Natural killer cell treated with Interleukin-12 subunit alpha and Interleukin-12 subunit beta and Interleukin-15 and Interleukin-18, amount 100 ng/mL, for 72 hours (primary cell): ENCODE measurements at regions not wholly inside any gene's neighbourhood (a gene's known extent, or its start where the extent isn't known, plus 50 kb on each side); places are given as distances from the start of the nearest gene placed in this dataset.
"Not testable (repeated sequence)": the region's sequence is repeated elsewhere in the genome, so short reads cannot be mapped to it uniquely, and the experiment has no call there.

Experiments
- ATAC-seq, 2 donors: fragments of 150-1000 bp; cut with Tn5 transposase in 1 of 2; sonication (Bioruptor Pico), chemical (Tn5 transposase) in 1 of 2; 2 replicates each; pipeline ENCODE4 v1.10.0; 2021
- DNase-seq: peaks from one replicate; pipeline ENCODE4 v3.0.0; 2022; ENCODE audit warnings: low spot score
- H3K27ac Mint-ChIP-seq, 2 donors: 1 replicate in 1 of 2; 2 replicates in 1 of 2; pipeline ENCODE4 v1.8.0; 2022; ENCODE audit warnings: mixed read lengths in 2 of 2, mild to moderate bottlenecking in 1 of 2, moderate library complexity in 1 of 2
- H3K27me3 Mint-ChIP-seq, 2 donors: 1 replicate in 1 of 2; 2 replicates in 1 of 2; pipeline ENCODE4 v1.8.0; 2022; ENCODE audit warnings: mixed read lengths in 2 of 2
- H3K36me3 Mint-ChIP-seq: one replicate; pipeline ENCODE4 v1.8.0; 2022; ENCODE audit warnings: mixed read lengths
- H3K4me1 Mint-ChIP-seq, 2 donors: 1 replicate in 1 of 2; 2 replicates in 1 of 2; pipeline ENCODE4 v1.8.0; 2022; ENCODE audit warnings: low read depth in 2 of 2, mixed read lengths in 2 of 2, mild to moderate bottlenecking in 1 of 2
- H3K4me3 Mint-ChIP-seq: one replicate; pipeline ENCODE4 v1.8.0; 2022; ENCODE audit warnings: mixed read lengths
- H3K9me3 Mint-ChIP-seq: 2 replicates; pipeline ENCODE4 v1.8.0; 2022; ENCODE audit warnings: mixed read lengths

GRCh38 chr16:52350031-52350642, 196.8 kb downstream of the TOX3 start:
- no peak for DNase-seq
- ATAC-seq: no peak
- H3K9me3 Mint-ChIP-seq: peaks cover 2% of the 10 kb centered on the region
- no peaks in the 10 kb centered on the region for H3K4me1 Mint-ChIP-seq
- no peak overlapping the region for H3K27ac Mint-ChIP-seq
- H3K36me3 Mint-ChIP-seq: no peaks in the 10 kb centered on the region
- no peaks in the 10 kb centered on the region for H3K27me3 Mint-ChIP-seq
- H3K4me3 Mint-ChIP-seq: no peak overlapping the region

GRCh38 chr16:52346709-52347108, 200.2 kb downstream of the TOX3 start:
- Mint-ChIP-seq H3K9me3 (peaks cover 2% of the 10 kb centered on the region), H3K4me1 (no peaks in the 10 kb centered on the region), H3K4me3 (no peak overlapping the region), H3K27me3 (no peaks in the 10 kb centered on the region), H3K36me3 (no peaks in the 10 kb centered on the region), H3K27ac (no peak overlapping the region)
- ATAC-seq (no peak), DNase-seq (no peak)

- DNase-seq, H3K27ac Mint-ChIP-seq, H3K4me3 Mint-ChIP-seq, H3K27me3 Mint-ChIP-seq, H3K36me3 Mint-ChIP-seq, H3K4me1 Mint-ChIP-seq, ATAC-seq: not testable (repeated sequence)
- peaks cover 22% of the 10 kb centered on the region for H3K9me3 Mint-ChIP-seq
These were observed 213.3 kb downstream of the TOX3 start for GRCh38 chr16:52333673-52334072.

- no peaks in the 10 kb centered on the region for H3K27me3 Mint-ChIP-seq
- no peak for ATAC-seq
- H3K27ac Mint-ChIP-seq: no peak overlapping the region
- H3K4me1 Mint-ChIP-seq: no peaks in the 10 kb centered on the region
- H3K9me3 Mint-ChIP-seq: peaks cover 21% of the 10 kb centered on the region
- DNase-seq: no peak
- H3K4me3 Mint-ChIP-seq: no peak overlapping the region
- no peaks in the 10 kb centered on the region for H3K36me3 Mint-ChIP-seq
These were observed 226.0 kb downstream of the TOX3 start for GRCh38 chr16:52320930-52321439.

GRCh38 chr16:52318302-52319009, 228.5 kb downstream of the TOX3 start:
- no peaks in the 10 kb centered on the region for H3K36me3 Mint-ChIP-seq
- no peak overlapping the region for H3K27ac Mint-ChIP-seq
- H3K9me3 Mint-ChIP-seq: peaks cover 24% of the 10 kb centered on the region
- ATAC-seq (no peak), DNase-seq (no peak)
- H3K4me1 Mint-ChIP-seq: no peaks in the 10 kb centered on the region
- no peak overlapping the region for H3K4me3 Mint-ChIP-seq
- H3K27me3 Mint-ChIP-seq: no peaks in the 10 kb centered on the region

- DNase-seq: no peak
- no peak overlapping the region for H3K4me3 Mint-ChIP-seq
- H3K36me3 Mint-ChIP-seq: no peaks in the 10 kb centered on the region
- H3K27ac Mint-ChIP-seq: no peak overlapping the region
- peaks cover 13% of the 10 kb centered on the region for H3K9me3 Mint-ChIP-seq
- no peaks in the 10 kb centered on the region for H3K4me1 Mint-ChIP-seq
- ATAC-seq: no peak
- H3K27me3 Mint-ChIP-seq: no peaks in the 10 kb centered on the region
These were observed 230.7 kb downstream of the TOX3 start for GRCh38 chr16:52316241-52316640.

- Mint-ChIP-seq H3K4me1 (no peaks in the 10 kb centered on the region), H3K27me3 (no peaks in the 10 kb centered on the region), H3K9me3 (peaks cover 20% of the 10 kb centered on the region), H3K36me3 (no peaks in the 10 kb centered on the region), H3K4me3 (no peak overlapping the region), H3K27ac (no peak overlapping the region)
- no peak for ATAC-seq
- DNase-seq: no peak
These were observed 234.2 kb downstream of the TOX3 start for GRCh38 chr16:52312716-52313115.

- Mint-ChIP-seq H3K4me1 (no peaks in the 10 kb centered on the region), H3K27me3 (no peaks in the 10 kb centered on the region), H3K36me3 (no peaks in the 10 kb centered on the region), H3K27ac (no peak overlapping the region), H3K4me3 (no peak overlapping the region), H3K9me3 (peaks cover 18% of the 10 kb centered on the region)
- ATAC-seq (no peak), DNase-seq (no peak)
These were observed 237.2 kb downstream of the TOX3 start for GRCh38 chr16:52309446-52310416.

GRCh38 chr16:52308051-52308450, 238.9 kb downstream of the TOX3 start:
- H3K27ac Mint-ChIP-seq: no peak overlapping the region
- no peak overlapping the region for H3K4me3 Mint-ChIP-seq
- peaks cover 15% of the 10 kb centered on the region for H3K9me3 Mint-ChIP-seq
- H3K36me3 Mint-ChIP-seq: no peaks in the 10 kb centered on the region
- ATAC-seq (no peak), DNase-seq (no peak)
- H3K27me3 Mint-ChIP-seq: no peaks in the 10 kb centered on the region
- H3K4me1 Mint-ChIP-seq: no peaks in the 10 kb centered on the region

- Mint-ChIP-seq H3K4me1 (no peaks in the 10 kb centered on the region), H3K27me3 (no peaks in the 10 kb centered on the region), H3K27ac (no peak overlapping the region), H3K4me3 (no peak overlapping the region), H3K36me3 (no peaks in the 10 kb centered on the region), H3K9me3 (peaks cover 11% of the 10 kb centered on the region)
- DNase-seq (no peak), ATAC-seq (no peak)
These were observed 245.9 kb downstream of the TOX3 start for GRCh38 chr16:52301026-52301425.

GRCh38 chr16:52298769-52299168, 248.2 kb downstream of the TOX3 start:
- no peaks in the 10 kb centered on the region for H3K27me3 Mint-ChIP-seq
- peaks cover 16% of the 10 kb centered on the region for H3K9me3 Mint-ChIP-seq
- no peaks in the 10 kb centered on the region for H3K36me3 Mint-ChIP-seq
- no peak overlapping the region for H3K27ac Mint-ChIP-seq
- H3K4me3 Mint-ChIP-seq: no peak overlapping the region
- H3K4me1 Mint-ChIP-seq: no peaks in the 10 kb centered on the region
- no peak for DNase-seq
- no peak for ATAC-seq

GRCh38 chr16:52296706-52297315, 250.1 kb downstream of the TOX3 start:
- H3K27ac Mint-ChIP-seq, H3K4me1 Mint-ChIP-seq, H3K4me3 Mint-ChIP-seq, ATAC-seq, DNase-seq, H3K36me3 Mint-ChIP-seq, H3K27me3 Mint-ChIP-seq: not testable (repeated sequence)
- peaks cover 12% of the 10 kb centered on the region for H3K9me3 Mint-ChIP-seq

GRCh38 chr16:52296076-52296475, 250.9 kb downstream of the TOX3 start:
- Mint-ChIP-seq H3K4me3 (no peak overlapping the region), H3K36me3 (no peaks in the 10 kb centered on the region), H3K9me3 (peaks cover 11% of the 10 kb centered on the region), H3K27ac (no peak overlapping the region), H3K4me1 (no peaks in the 10 kb centered on the region), H3K27me3 (no peaks in the 10 kb centered on the region)
- ATAC-seq (no peak), DNase-seq (no peak)
